HUES64 (cell line): ENCODE measurements at regions not wholly inside any gene's neighbourhood (a gene's known extent, or its start where the extent isn't known, plus 50 kb on each side); places are given as distances from the start of the nearest gene placed in this dataset.

Source experiments
- H3K27ac ChIP-seq: 2 replicates; pipeline ENCODE4 v1.7.0; 2013; ENCODE audit warnings: low read depth, low read length, inconsistent platforms
- H3K27me3 ChIP-seq: 2 replicates; pipeline ENCODE4 v1.6.1; 2013; ENCODE audit warnings: mild to moderate bottlenecking, low read length; ENCODE audit not compliant: insufficient read depth
- H3K36me3 ChIP-seq: 2 replicates; pipeline ENCODE4 v1.6.1; 2013; ENCODE audit warnings: mild to moderate bottlenecking, low read length; ENCODE audit not compliant: insufficient read depth
- H3K4me1 ChIP-seq: 2 replicates; pipeline ENCODE4 v1.6.1; 2013; ENCODE audit warnings: mild to moderate bottlenecking, low read length, moderate library complexity; ENCODE audit not compliant: insufficient read depth
- H3K4me3 ChIP-seq: 2 replicates; pipeline ENCODE4 v1.5.1; 2013; ENCODE audit warnings: mild to moderate bottlenecking, low read length, moderate library complexity
- H3K9ac ChIP-seq: 2 replicates; pipeline ENCODE4 v1.6.1; 2013; ENCODE audit warnings: mild to moderate bottlenecking, low read depth, low read length
- H3K9me3 ChIP-seq: 2 replicates; pipeline ENCODE4 v1.6.1; 2013; ENCODE audit warnings: low read depth, low read length; ENCODE audit not compliant: insufficient read depth
- WGBS: fragments of 150-250, 120-280 bp; methylation state at CpG from one replicate; pipeline ENCODE4 v1.1.7; 2013; ENCODE audit warnings: missing lambda C conversion rate; 5-methylcytosine and 5-hydroxymethylcytosine counted together

DNA sequence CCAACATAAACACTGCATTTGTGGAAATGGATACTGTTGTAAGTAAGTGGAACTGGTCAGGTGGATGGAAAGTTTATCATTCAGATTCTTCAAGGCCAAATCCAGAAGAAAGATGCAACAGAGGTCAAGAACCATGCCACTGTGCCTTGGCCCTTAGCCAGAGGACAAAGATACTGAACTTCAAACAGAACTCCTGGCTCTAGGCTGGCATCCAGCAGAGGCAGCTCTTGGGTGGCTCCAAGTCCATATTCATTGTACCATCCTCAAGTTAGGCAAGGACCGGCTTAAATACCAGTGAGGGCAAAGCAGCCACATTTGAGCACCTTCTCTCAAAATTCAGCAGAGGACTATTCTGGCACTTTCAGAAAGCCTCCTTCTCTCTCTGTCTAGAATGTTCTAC lies 53.2 kb downstream of the DNAAF9 start:
- no peaks in the 10 kb centered on the region for H3K9me3 ChIP-seq
- WGBS = 97% methylated on average over 1 of the region's 1 CpG
- no peaks in the 10 kb centered on the region for H3K4me1 ChIP-seq
- H3K27me3 ChIP-seq = no peaks in the 10 kb centered on the region
- H3K9ac ChIP-seq = no peak overlapping the region
- H3K4me3 ChIP-seq = no peak overlapping the region
- H3K36me3 ChIP-seq = no peaks in the 10 kb centered on the region
- H3K27ac ChIP-seq = no peak overlapping the region

- WGBS = no CpG with 5 or more reads among the region's 2 CpGs
- Histone ChIP-seq H3K27ac (no peak overlapping the region), H3K4me1 (no peaks in the 10 kb centered on the region), H3K27me3 (no peaks in the 10 kb centered on the region), H3K36me3 (no peaks in the 10 kb centered on the region), H3K9ac (no peak overlapping the region), H3K4me3 (no peak overlapping the region), H3K9me3 (no peaks in the 10 kb centered on the region)
Measured at GRCh38 chr20:3353646-3354045, 53.8 kb downstream of the DNAAF9 start.

DNA sequence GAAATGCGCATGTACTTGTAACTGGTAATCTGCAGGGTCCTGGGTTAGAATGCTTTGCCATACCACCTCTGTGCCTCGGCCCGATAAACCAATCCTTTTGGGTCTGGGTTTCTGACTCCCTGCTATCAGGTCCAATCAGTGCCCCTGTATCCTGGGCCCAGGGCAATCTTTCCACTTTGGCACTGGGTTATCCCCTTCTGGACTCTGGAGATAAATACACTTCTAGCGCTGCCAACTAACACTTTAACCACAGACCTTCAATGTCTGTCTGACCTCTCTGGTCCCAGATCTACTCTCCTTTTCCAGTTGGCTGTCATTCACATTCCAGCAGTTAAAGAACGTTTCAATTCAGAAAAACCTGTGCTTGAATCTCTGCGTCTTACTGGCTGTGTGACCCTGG lies 55.3 kb downstream of the DNAAF9 start:
- no peaks in the 10 kb centered on the region for H3K9me3 ChIP-seq
- no peak overlapping the region for H3K9ac ChIP-seq
- no peak overlapping the region for H3K27ac ChIP-seq
- no peaks in the 10 kb centered on the region for H3K4me1 ChIP-seq
- no peaks in the 10 kb centered on the region for H3K27me3 ChIP-seq
- WGBS = 95% methylated on average over 6 of the region's 6 CpGs
- no peak overlapping the region for H3K4me3 ChIP-seq
- H3K36me3 ChIP-seq = no peaks in the 10 kb centered on the region

- no peaks in the 10 kb centered on the region for H3K4me1 ChIP-seq
- H3K27me3 ChIP-seq = no peaks in the 10 kb centered on the region
- no peaks in the 10 kb centered on the region for H3K36me3 ChIP-seq
- no peak overlapping the region for H3K9ac ChIP-seq
- WGBS = no CpG with 5 or more reads among the region's 1 CpG
- no peak overlapping the region for H3K27ac ChIP-seq
- H3K9me3 ChIP-seq = no peaks in the 10 kb centered on the region
- no peak overlapping the region for H3K4me3 ChIP-seq
Measured at GRCh38 chr20:3350422-3350821, 57.0 kb downstream of the DNAAF9 start.

- no peaks in the 10 kb centered on the region for H3K9me3 ChIP-seq
- H3K4me1 ChIP-seq = no peaks in the 10 kb centered on the region
- H3K27ac ChIP-seq = no peak overlapping the region
- H3K27me3 ChIP-seq = no peaks in the 10 kb centered on the region
- H3K4me3 ChIP-seq = no peak overlapping the region
- no peaks in the 10 kb centered on the region for H3K36me3 ChIP-seq
- no peak overlapping the region for H3K9ac ChIP-seq
- WGBS = 95% methylated on average over 2 of the region's 2 CpGs
Measured at GRCh38 chr20:3349786-3350185, 57.7 kb downstream of the DNAAF9 start.

DNA sequence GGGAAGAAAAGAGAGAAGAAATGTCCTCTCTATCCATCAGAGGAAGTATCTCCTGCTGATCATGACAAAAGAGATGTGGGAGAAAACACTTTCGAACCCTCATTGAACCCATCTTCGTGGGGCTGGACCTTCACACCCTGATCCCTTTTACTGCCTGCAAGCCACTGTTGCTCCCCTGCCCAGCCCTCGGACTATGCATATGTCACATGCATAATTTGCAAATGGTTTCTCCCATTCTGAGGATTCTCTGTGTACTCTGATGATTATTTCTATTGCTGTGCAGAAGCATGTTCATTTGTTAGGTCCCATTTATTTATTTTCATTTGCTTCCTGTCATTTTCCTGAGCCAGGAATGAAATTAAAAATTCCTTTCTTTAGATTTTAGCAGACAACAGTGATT lies 64.7 kb downstream of the DNAAF9 start:
- 0 out of 2 replicates have a peak, but pooled peaks cover 5% of the 10 kb centered on the region for H3K36me3 ChIP-seq
- whole genome bisulfite sequencing = 85% methylated on average over 3 of the region's 3 CpGs
- H3K4me1 ChIP-seq = no peaks in the 10 kb centered on the region
- no peak overlapping the region for H3K27ac ChIP-seq
- no peak overlapping the region for H3K9ac ChIP-seq
- H3K27me3 ChIP-seq = no peaks in the 10 kb centered on the region
- no peak overlapping the region for H3K4me3 ChIP-seq
- no peaks in the 10 kb centered on the region for H3K9me3 ChIP-seq

DNA sequence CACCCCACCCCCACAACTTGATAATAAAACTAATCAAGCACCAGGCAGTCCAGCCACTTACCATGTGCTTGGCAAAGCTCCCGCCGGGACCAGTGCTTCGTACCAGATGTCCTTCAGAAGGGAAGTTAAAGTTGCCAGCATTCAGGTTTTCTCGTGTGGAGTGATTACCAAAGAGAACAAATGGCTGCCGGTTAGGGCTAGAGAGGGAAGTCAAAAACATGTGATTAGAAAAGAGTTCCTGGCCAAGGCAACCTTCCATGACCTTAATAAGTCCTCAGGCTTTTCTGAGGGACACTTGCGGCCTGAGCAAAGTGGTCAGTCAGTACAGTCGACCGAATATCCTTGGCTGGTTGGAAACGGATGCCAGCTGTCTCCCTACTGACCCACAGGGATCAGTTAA lies 67.0 kb downstream of the DNAAF9 start:
- Histone ChIP-seq H3K9me3 (no peaks in the 10 kb centered on the region), H3K4me1 (no peaks in the 10 kb centered on the region), H3K4me3 (no peak overlapping the region), H3K27me3 (no peaks in the 10 kb centered on the region), H3K27ac (no peak overlapping the region), H3K9ac (no peak overlapping the region), H3K36me3 (0 out of 2 replicates have a peak, but pooled peaks cover 5% of the 10 kb centered on the region)
- whole genome bisulfite sequencing = 91% methylated on average over 9 of the region's 9 CpGs

DNA sequence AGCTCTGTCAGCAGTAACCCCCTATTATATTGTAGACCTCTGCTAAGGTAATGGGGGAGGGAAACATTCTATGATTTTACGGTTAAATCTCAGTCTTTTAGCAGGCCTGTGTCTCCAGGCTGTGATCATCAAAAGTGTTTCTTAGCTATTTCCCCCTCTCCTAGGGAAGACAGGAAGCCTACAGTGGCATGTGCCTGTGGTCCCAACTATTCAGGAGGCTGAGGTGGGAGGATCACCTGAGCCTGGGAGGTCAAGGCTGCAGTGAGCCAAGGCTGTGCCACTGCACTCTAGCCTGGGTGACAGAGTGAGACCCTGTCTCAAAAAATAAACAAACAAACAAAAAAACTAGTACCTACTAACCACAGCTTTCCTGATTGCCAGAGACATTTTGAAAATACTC lies 67.9 kb downstream of the DNAAF9 start:
- Histone ChIP-seq H3K27ac (no peak overlapping the region), H3K4me3 (no peak overlapping the region), H3K9me3 (no peaks in the 10 kb centered on the region), H3K4me1 (no peaks in the 10 kb centered on the region), H3K27me3 (no peaks in the 10 kb centered on the region), H3K36me3 (0 out of 2 replicates have a peak, but pooled peaks cover 11% of the 10 kb centered on the region), H3K9ac (no peak overlapping the region)
- 100% methylated on average over 1 of the region's 1 CpG for WGBS

- Histone ChIP-seq H3K4me3 (no peak overlapping the region), H3K4me1 (no peaks in the 10 kb centered on the region), H3K27ac (no peak overlapping the region), H3K36me3 (0 out of 2 replicates have a peak, but pooled peaks cover 11% of the 10 kb centered on the region), H3K9ac (no peak overlapping the region), H3K9me3 (no peaks in the 10 kb centered on the region), H3K27me3 (no peaks in the 10 kb centered on the region)
- 98% methylated on average over 1 of the region's 1 CpG for WGBS
Measured at GRCh38 chr20:3339076-3339475, 68.4 kb downstream of the DNAAF9 start.

GRCh38 chr20:3334156-3334943 lies 73.1 kb downstream of the DNAAF9 start:
- 93% methylated on average over 8 of the region's 8 CpGs for WGBS
- Histone ChIP-seq H3K9ac (no peak overlapping the region), H3K4me1 (no peaks in the 10 kb centered on the region), H3K27ac (no peak overlapping the region), H3K36me3 (peaks cover 23% of the 10 kb centered on the region), H3K27me3 (no peaks in the 10 kb centered on the region), H3K4me3 (no peak overlapping the region), H3K9me3 (no peaks in the 10 kb centered on the region)

GRCh38 chr20:3330046-3330741 lies 77.3 kb downstream of the DNAAF9 start:
- Histone ChIP-seq H3K9me3 (no peaks in the 10 kb centered on the region), H3K4me3 (no peak overlapping the region), H3K4me1 (no peaks in the 10 kb centered on the region), H3K27ac (no peak overlapping the region), H3K9ac (no peak overlapping the region), H3K36me3 (peaks cover 18% of the 10 kb centered on the region), H3K27me3 (no peaks in the 10 kb centered on the region)
- WGBS = 91% methylated on average over 4 of the region's 4 CpGs
